Osteocyte (in vitro differentiated cells): ENCODE measurements at regions not wholly inside any gene's neighbourhood (a gene's known extent, or its start where the extent isn't known, plus 50 kb on each side); places are given as distances from the start of the nearest gene placed in this dataset.

ENCODE experiments used
- DNase-seq: peaks from one replicate; pipeline ENCODE4 v3.0.0; 2021; ENCODE audit warnings: mixed read lengths; ENCODE audit not compliant: unreplicated experiment; ENCODE audit errors: extremely low spot score
- H3K27ac Mint-ChIP-seq: one replicate; pipeline ENCODE4 v1.8.0; 2021; ENCODE audit warnings: mild to moderate bottlenecking, mixed read lengths; ENCODE audit not compliant: unreplicated experiment
- H3K27me3 Mint-ChIP-seq: one replicate; pipeline ENCODE4 v1.8.0; 2021; ENCODE audit warnings: mixed read lengths; ENCODE audit not compliant: unreplicated experiment
- H3K36me3 Mint-ChIP-seq: one replicate; pipeline ENCODE4 v1.8.0; 2021; ENCODE audit warnings: mixed read lengths; ENCODE audit not compliant: unreplicated experiment
- H3K4me1 Mint-ChIP-seq: one replicate; pipeline ENCODE4 v1.8.0; 2021; ENCODE audit warnings: mixed read lengths; ENCODE audit not compliant: unreplicated experiment
- H3K4me3 Mint-ChIP-seq: one replicate; pipeline ENCODE4 v1.8.0; 2021; ENCODE audit warnings: mild to moderate bottlenecking, moderate library complexity, mixed read lengths; ENCODE audit not compliant: unreplicated experiment
- H3K9me3 Mint-ChIP-seq: one replicate; pipeline ENCODE4 v1.8.0; 2021; ENCODE audit warnings: mixed read lengths; ENCODE audit not compliant: unreplicated experiment
- CTCF ChIP-seq: fragments of 200-600 bp; sonication (generic); IDR thresholded peaks from 2 replicates; pipeline ENCODE4 v1.5.0; 2021; ENCODE audit warnings: antibody characterized with exemption, mild to moderate bottlenecking, moderate library complexity

- no peak for DNase-seq
- Mint-ChIP-seq H3K4me3 (no peak overlapping the region), H3K27me3 (peaks cover 78% of the 10 kb centered on the region), H3K27ac (no peak overlapping the region), H3K4me1 (peaks cover 47% of the 10 kb centered on the region), H3K9me3 (no peaks in the 10 kb centered on the region), H3K36me3 (no peaks in the 10 kb centered on the region)
- no peak for TF ChIP-seq CTCF
These were observed 298.6 kb downstream of the PARP8 start for GRCh38 chr5:50964746-50965653.

- Mint-ChIP-seq H3K36me3 (no peaks in the 10 kb centered on the region), H3K4me1 (peaks cover 50% of the 10 kb centered on the region), H3K27ac (no peak overlapping the region), H3K9me3 (no peaks in the 10 kb centered on the region), H3K4me3 (no peak overlapping the region), H3K27me3 (peaks cover 83% of the 10 kb centered on the region)
- TF ChIP-seq CTCF: no peak
- no peak for DNase-seq
These were observed 299.4 kb downstream of the PARP8 start for GRCh38 chr5:50965654-50966375.

- peak overlapping the region; percentile 52 for H3K4me3 Mint-ChIP-seq
- H3K9me3 Mint-ChIP-seq: no peaks in the 10 kb centered on the region
- no peak overlapping the region for H3K27ac Mint-ChIP-seq
- no peak for TF ChIP-seq CTCF
- no peaks in the 10 kb centered on the region for H3K36me3 Mint-ChIP-seq
- H3K4me1 Mint-ChIP-seq: peaks cover 50% of the 10 kb centered on the region
- H3K27me3 Mint-ChIP-seq: peaks cover 87% of the 10 kb centered on the region
- no peak for DNase-seq
These were observed 300.6 kb downstream of the PARP8 start for GRCh38 chr5:50967009-50967562.

- no peak overlapping the region for H3K27ac Mint-ChIP-seq
- H3K36me3 Mint-ChIP-seq: no peaks in the 10 kb centered on the region
- peak overlapping the region; percentile 57 for H3K4me3 Mint-ChIP-seq
- H3K4me1 Mint-ChIP-seq: peaks cover 50% of the 10 kb centered on the region
- no peaks in the 10 kb centered on the region for H3K9me3 Mint-ChIP-seq
- no peak for TF ChIP-seq CTCF
- H3K27me3 Mint-ChIP-seq: peaks cover 88% of the 10 kb centered on the region
- DNase-seq: no peak
These were observed 301.3 kb downstream of the PARP8 start for GRCh38 chr5:50967563-50968355.
